H9 (cell line): ENCODE measurements at regions not wholly inside any gene's neighbourhood (a gene's known extent, or its start where the extent isn't known, plus 50 kb on each side); places are given as distances from the start of the nearest gene placed in this dataset.

Experiments used
- DNase-seq: peaks from one replicate; pipeline ENCODE4 v3.0.0-alpha.2; 2017
- H2AFZ ChIP-seq: one replicate; pipeline ENCODE4 v1.6.1; 2013; ENCODE audit warnings: mild to moderate bottlenecking, low read length, control low read depth, moderate library complexity
- H2AK5ac ChIP-seq: 2 replicates; pipeline ENCODE4 v1.6.1; 2013; ENCODE audit warnings: low read length, control low read depth, mixed read lengths; ENCODE audit not compliant: insufficient read length
- H2BK120ac ChIP-seq: one replicate; pipeline ENCODE4 v1.6.1; 2013; ENCODE audit warnings: low read depth, mild to moderate bottlenecking, low read length, control low read depth, inconsistent platforms; ENCODE audit not compliant: poor library complexity, severe bottlenecking
- H2BK12ac ChIP-seq: 2 replicates; pipeline ENCODE4 v1.6.1; 2013; ENCODE audit warnings: low read length, control low read depth, mixed read lengths, low read depth; ENCODE audit not compliant: insufficient read length
- H2BK15ac ChIP-seq: 2 replicates; pipeline ENCODE4 v1.6.1; 2013; ENCODE audit warnings: low read depth, low read length, control low read depth
- H2BK20ac ChIP-seq: one replicate; pipeline ENCODE4 v1.6.1; 2013; ENCODE audit warnings: low read depth, mild to moderate bottlenecking, low read length, control low read depth, inconsistent platforms; ENCODE audit not compliant: poor library complexity, severe bottlenecking
- H2BK5ac ChIP-seq: 2 replicates; pipeline ENCODE4 v1.6.1; 2013; ENCODE audit warnings: low read length, control low read depth, mixed read lengths; ENCODE audit not compliant: insufficient read length
- H3K14ac ChIP-seq: 2 replicates; pipeline ENCODE4 v1.6.1; 2013; ENCODE audit warnings: low read length, control low read depth; ENCODE audit not compliant: insufficient read depth
- H3K18ac ChIP-seq: 2 replicates; pipeline ENCODE4 v1.6.1; 2013; ENCODE audit warnings: low read depth, mild to moderate bottlenecking, mixed read lengths, low read length, control low read depth; ENCODE audit not compliant: insufficient read length
- H3K23ac ChIP-seq: 2 replicates; pipeline ENCODE4 v1.6.1; 2013; ENCODE audit warnings: low read length, control low read depth, mixed read lengths, low read depth; ENCODE audit not compliant: insufficient read length
- H3K23me2 ChIP-seq: 2 replicates; pipeline ENCODE4 v1.6.1; 2013; ENCODE audit warnings: low read depth, mild to moderate bottlenecking, mixed read lengths, low read length, control low read depth; ENCODE audit not compliant: insufficient read length, poor library complexity, severe bottlenecking
- H3K27ac ChIP-seq: 2 replicates; pipeline ENCODE4 v1.5.1; 2013; ENCODE audit warnings: low read length, control low read depth, mixed read lengths, low read depth; ENCODE audit not compliant: insufficient read length
- H3K27me3 ChIP-seq: 2 replicates; pipeline ENCODE4 v1.6.1; 2013; ENCODE audit warnings: low read length, control low read depth, inconsistent platforms; ENCODE audit not compliant: insufficient read depth
- H3K4ac ChIP-seq: 2 replicates; pipeline ENCODE4 v1.6.1; 2013; ENCODE audit warnings: low read depth, mild to moderate bottlenecking, control low read depth, inconsistent platforms, low read length, moderate library complexity
- H3K4me1 ChIP-seq: 2 replicates; pipeline ENCODE4 v1.6.1; 2013; ENCODE audit warnings: low read length, control low read depth, inconsistent platforms; ENCODE audit not compliant: insufficient read depth
- H3K4me2 ChIP-seq: 2 replicates; pipeline ENCODE4 v1.6.1; 2013; ENCODE audit warnings: low read length, control low read depth, mixed read lengths; ENCODE audit not compliant: insufficient read length, insufficient read depth
- H3K56ac ChIP-seq: 2 replicates; pipeline ENCODE4 v1.6.1; 2013; ENCODE audit warnings: low read depth, mild to moderate bottlenecking, mixed read lengths, low read length, control low read depth; ENCODE audit not compliant: insufficient read length
- H3K79me1 ChIP-seq: 2 replicates; pipeline ENCODE4 v1.6.1; 2013; ENCODE audit warnings: low read depth, mild to moderate bottlenecking, moderate library complexity, low read length, control low read depth, inconsistent platforms; ENCODE audit not compliant: insufficient read depth, poor library complexity, severe bottlenecking
- H3K79me2 ChIP-seq: 2 replicates; pipeline ENCODE4 v1.6.1; 2013; ENCODE audit warnings: low read length, control low read depth, inconsistent platforms; ENCODE audit not compliant: insufficient read depth
- H3K9ac ChIP-seq: 2 replicates; pipeline ENCODE4 v1.6.1; 2013; ENCODE audit warnings: low read length, control low read depth, mixed read lengths; ENCODE audit not compliant: insufficient read length; ENCODE audit errors: extremely low read depth
- H3K9me3 ChIP-seq: one replicate; pipeline ENCODE4 v1.6.1; 2013; ENCODE audit warnings: low read depth, low read length, inconsistent platforms; ENCODE audit not compliant: control insufficient read depth
- H3T11ph ChIP-seq: one replicate; pipeline ENCODE4 v1.6.1; 2013; ENCODE audit warnings: mild to moderate bottlenecking, low read length, control low read depth, inconsistent platforms
- H4K20me1 ChIP-seq: one replicate; pipeline ENCODE4 v1.6.1; 2013; ENCODE audit not compliant: control insufficient read depth, insufficient read length, insufficient read depth
- H4K5ac ChIP-seq: 2 replicates; pipeline ENCODE4 v1.6.1; 2013; ENCODE audit warnings: low read depth, mild to moderate bottlenecking, mixed read lengths, low read length, control low read depth; ENCODE audit not compliant: insufficient read length
- H4K8ac ChIP-seq: replicated peaks from 2 replicates; pipeline ENCODE4 v1.6.1; 2013; ENCODE audit warnings: low read length, control low read depth, mixed read lengths, low read depth; ENCODE audit not compliant: insufficient read length
- H4K91ac ChIP-seq: 2 replicates; pipeline ENCODE4 v1.6.1; 2013; ENCODE audit warnings: low read depth, mild to moderate bottlenecking, moderate library complexity, mixed read lengths, low read length, control low read depth; ENCODE audit not compliant: insufficient read length
- H3K27ac Mint-ChIP-seq, 3 experiments: 2 replicates in 2 of 3; 3 replicates in 1 of 3; pipeline ENCODE4 v1.8.0; 2020 to 2021; ENCODE audit warnings: mixed read lengths in 3 of 3, mild to moderate bottlenecking in 1 of 3, moderate library complexity in 1 of 3
- H3K27me3 Mint-ChIP-seq: 2 replicates; pipeline ENCODE4 v1.8.0; 2021; ENCODE audit warnings: low read depth, mild to moderate bottlenecking, moderate library complexity, mixed read lengths
- H3K36me3 Mint-ChIP-seq, 3 experiments: 2 replicates in 2 of 3; 3 replicates in 1 of 3; pipeline ENCODE4 v1.8.0; 2020 to 2021; ENCODE audit warnings: low read depth in 3 of 3, mixed read lengths in 3 of 3; ENCODE audit not compliant: insufficient read depth in 1 of 3
- H3K4me1 Mint-ChIP-seq, 2 experiments: 2 replicates each; pipeline ENCODE4 v1.8.0; 2020; ENCODE audit warnings: mixed read lengths in 2 of 2
- H3K4me3 Mint-ChIP-seq, 2 experiments: 2 replicates in 1 of 2; 3 replicates in 1 of 2; pipeline ENCODE4 v1.8.0; 2020 to 2021; ENCODE audit warnings: mild to moderate bottlenecking in 2 of 2, mixed read lengths in 2 of 2, moderate library complexity in 1 of 2
- H3K9me3 Mint-ChIP-seq, 2 experiments: 2 replicates in 1 of 2; 3 replicates in 1 of 2; pipeline ENCODE4 v1.8.0; 2020; ENCODE audit warnings: mild to moderate bottlenecking in 2 of 2, mixed read lengths in 2 of 2, moderate library complexity in 1 of 2
- CTCF ChIP-seq: fragments of 200-600 bp; sonication (generic); conservative IDR thresholded peaks from 3 replicates; pipeline ENCODE4 v1.8.0; 2021; ENCODE audit warnings: antibody characterized with exemption, mild to moderate bottlenecking
- WGBS: extraction: QIAGEN DNeasy Blood & Tissue Kit; methylation state at CpG from one replicate; pipeline ENCODE4 v1.1.7; 2013; ENCODE audit warnings: missing lambda C conversion rate, low lambda C conversion rate, mixed read lengths; ENCODE audit not compliant: insufficient read length; ENCODE audit errors: extremely low coverage; 5-methylcytosine and 5-hydroxymethylcytosine counted together

GRCh38 chr3:66809595-66809958 lies 188.5 kb upstream of the KBTBD8 start:
- H3K4me2 ChIP-seq: no peak overlapping the region
- H2BK12ac ChIP-seq: no peak overlapping the region
- H2BK15ac ChIP-seq: no peak overlapping the region
- H3K9me3 Mint-ChIP-seq: peaks cover 0 to 3% of the 10 kb centered on the region in 2 experiments; a peak in 2 of 5 replicates
- H2AFZ ChIP-seq: no peak overlapping the region
- H2BK120ac ChIP-seq: no peak overlapping the region
- H3K36me3 Mint-ChIP-seq: no peaks in the 10 kb centered on the region
- no peak overlapping the region for H2AK5ac ChIP-seq
- H3K27ac ChIP-seq: no peak overlapping the region
- H3K9ac ChIP-seq: no peak overlapping the region
- H3T11ph ChIP-seq: no peak overlapping the region
- H4K91ac ChIP-seq: no peak overlapping the region
- no peaks in the 10 kb centered on the region for H3K79me2 ChIP-seq
- H3K27ac Mint-ChIP-seq: no peak overlapping the region
- H2BK20ac ChIP-seq: no peak overlapping the region
- no peak overlapping the region for H3K23ac ChIP-seq
- no peak overlapping the region for H3K14ac ChIP-seq
- no peak overlapping the region for H3K56ac ChIP-seq
- no peak for TF ChIP-seq CTCF
- no peak overlapping the region for H3K4me3 Mint-ChIP-seq
- H3K27me3 Mint-ChIP-seq: no peaks in the 10 kb centered on the region
- no peak overlapping the region for H3K18ac ChIP-seq
- peaks cover 6 to 9% of the 10 kb centered on the region in 2 experiments for H3K4me1 Mint-ChIP-seq
- H2BK5ac ChIP-seq: no peak overlapping the region
- H4K20me1 ChIP-seq: no peaks in the 10 kb centered on the region
- H4K5ac ChIP-seq: no peak overlapping the region
- H3K9me3 ChIP-seq: no peaks in the 10 kb centered on the region
- no peak for DNase-seq
- H3K79me1 ChIP-seq: no peaks in the 10 kb centered on the region
- H3K27me3 ChIP-seq: no peaks in the 10 kb centered on the region
- H4K8ac ChIP-seq: no peak overlapping the region
- no CpG with 5 or more reads among the region's 4 CpGs for WGBS
- H3K23me2 ChIP-seq: no peaks in the 10 kb centered on the region
- no peaks in the 10 kb centered on the region for H3K4me1 ChIP-seq
- no peak overlapping the region for H3K4ac ChIP-seq
